ENCODE measurements at regions not wholly inside any gene's neighbourhood (a gene's known extent, or its start where the extent isn't known, plus 50 kb on each side); places are given as distances from the start of the nearest gene placed in this dataset.
"Not testable (repeated sequence)": the region's sequence is repeated elsewhere in the genome, so short reads cannot be mapped to it uniquely, and the experiment has no call there.

GRCh38 chr5:152736906-152737305 is 331.8 kb upstream of the NMUR2 start:
- DNase-seq, result no peak
- intact Hi-C loops (cut with DNase I), result no loop called here
- Histone ChIP-seq H3K4me3 (no peak overlapping the region), H3K27ac (no peak overlapping the region), H3K4me1 (no peaks in the 10 kb centered on the region), H3K36me3 (no peaks in the 10 kb centered on the region), H3K27me3 (no peaks in the 10 kb centered on the region), H3K9me3 (no peaks in the 10 kb centered on the region)
- WGBS, 2 donors, result 27 to 52% methylated on average over 2 to 4 of the region's 4 CpGs
- no peak for TF ChIP-seq POLR2A (IDR thresholded peaks at IDR 0.05)
- TF ChIP-seq, protein P1, sequence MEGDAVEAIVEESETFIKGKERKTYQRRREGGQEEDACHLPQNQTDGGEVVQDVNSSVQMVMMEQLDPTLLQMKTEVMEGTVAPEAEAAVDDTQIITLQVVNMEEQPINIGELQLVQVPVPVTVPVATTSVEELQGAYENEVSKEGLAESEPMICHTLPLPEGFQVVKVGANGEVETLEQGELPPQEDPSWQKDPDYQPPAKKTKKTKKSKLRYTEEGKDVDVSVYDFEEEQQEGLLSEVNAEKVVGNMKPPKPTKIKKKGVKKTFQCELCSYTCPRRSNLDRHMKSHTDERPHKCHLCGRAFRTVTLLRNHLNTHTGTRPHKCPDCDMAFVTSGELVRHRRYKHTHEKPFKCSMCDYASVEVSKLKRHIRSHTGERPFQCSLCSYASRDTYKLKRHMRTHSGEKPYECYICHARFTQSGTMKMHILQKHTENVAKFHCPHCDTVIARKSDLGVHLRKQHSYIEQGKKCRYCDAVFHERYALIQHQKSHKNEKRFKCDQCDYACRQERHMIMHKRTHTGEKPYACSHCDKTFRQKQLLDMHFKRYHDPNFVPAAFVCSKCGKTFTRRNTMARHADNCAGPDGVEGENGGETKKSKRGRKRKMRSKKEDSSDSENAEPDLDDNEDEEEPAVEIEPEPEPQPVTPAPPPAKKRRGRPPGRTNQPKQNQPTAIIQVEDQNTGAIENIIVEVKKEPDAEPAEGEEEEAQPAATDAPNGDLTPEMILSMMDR (IDR thresholded peaks at IDR 0.05), result no peak

GRCh38 chr5:152739916-152740315 is 334.8 kb upstream of the NMUR2 start:
- Histone ChIP-seq H3K9me3 (no peaks in the 10 kb centered on the region), H3K4me1 (no peaks in the 10 kb centered on the region), H3K27ac (no peak overlapping the region), H3K4me3 (no peak overlapping the region), H3K27me3 (no peaks in the 10 kb centered on the region), H3K36me3 (no peaks in the 10 kb centered on the region)
- intact Hi-C loops (cut with DNase I), result no loop called here
- DNase-seq, result no peak
- no peak for TF ChIP-seq POLR2A (IDR thresholded peaks at IDR 0.05)
- TF ChIP-seq, protein P1 (IDR thresholded peaks at IDR 0.05), result no peak

GRCh38 chr5:152741126-152741525 is 336.0 kb upstream of the NMUR2 start:
- H3K9me3 ChIP-seq; DNase-seq; H3K4me1 ChIP-seq; H3K36me3 ChIP-seq; H3K27me3 ChIP-seq; H3K27ac ChIP-seq; intact Hi-C loops (cut with DNase I); H3K4me3 ChIP-seq: not testable (repeated sequence)
- 67 to 86% methylated on average over 3 to 7 of the region's 10 CpGs for WGBS, 2 donors

GRCh38 chr5:152787709-152788217 is 382.7 kb upstream of the NMUR2 start:
- H3K36me3 ChIP-seq; intact Hi-C loops (cut with DNase I); H3K9me3 ChIP-seq; H3K4me1 ChIP-seq; DNase-seq; H3K27me3 ChIP-seq; H3K4me3 ChIP-seq: not testable (repeated sequence)
- WGBS, 2 donors, result 47 to 64% methylated on average over 4 to 5 of the region's 6 CpGs
- peak overlapping the region in 2 of 4 donors; percentile 48 to 52 for H3K27ac ChIP-seq

DNA sequence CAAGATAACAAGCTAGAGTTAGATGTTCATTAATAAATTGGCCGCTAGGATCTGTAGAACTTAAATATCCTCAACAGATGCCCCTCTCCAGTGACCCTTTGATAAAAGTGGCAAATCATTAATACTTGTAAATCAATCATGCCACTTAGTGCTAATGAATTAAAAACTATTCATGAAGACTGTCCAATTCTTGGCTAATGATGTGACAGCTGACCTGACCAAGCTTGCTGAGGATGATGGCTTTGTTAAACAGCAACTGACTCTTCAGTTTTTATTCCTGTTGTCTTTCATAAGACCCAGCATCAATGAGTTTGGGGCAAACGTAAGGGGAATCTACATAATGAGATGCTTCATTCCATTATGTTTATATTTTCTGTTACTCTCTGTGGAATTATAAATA is 396.8 kb upstream of the NMUR2 start:
- WGBS, 2 donors, result 50 to 70% methylated on average over 2 of the region's 2 CpGs
- H3K9me3 ChIP-seq, result no peaks in the 10 kb centered on the region

DNA sequence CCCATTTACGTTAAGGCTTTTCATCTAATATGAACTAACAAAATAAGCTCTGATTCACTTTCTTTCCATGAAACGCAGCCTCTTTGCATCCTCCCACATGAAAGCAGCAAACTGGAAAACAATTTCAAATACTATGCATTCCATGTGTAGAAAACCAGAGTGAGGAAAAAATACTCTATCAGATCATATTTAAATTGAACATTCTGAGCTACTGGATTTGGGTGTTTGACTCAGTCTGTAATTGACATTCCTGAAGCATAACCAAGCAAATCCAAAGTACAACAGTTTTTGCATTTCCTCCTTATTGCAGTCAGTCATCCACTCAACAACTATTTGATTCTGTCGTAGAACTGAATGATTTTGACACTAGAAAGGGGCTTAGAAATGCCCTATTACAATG is 399.1 kb upstream of the NMUR2 start:
- Histone ChIP-seq H3K4me1 (no peaks in the 10 kb centered on the region), H3K27ac (no peak overlapping the region), H3K27me3 (no peaks in the 10 kb centered on the region), H3K9me3 (no peaks in the 10 kb centered on the region), H3K36me3 (no peaks in the 10 kb centered on the region), H3K4me3 (no peak overlapping the region)
- DNase-seq, result no peak
- intact Hi-C loops (cut with DNase I), result no loop called here
- TF ChIP-seq, protein P1 (IDR thresholded peaks at IDR 0.05), result no peak
- no peak for TF ChIP-seq POLR2A (IDR thresholded peaks at IDR 0.05)
- WGBS, 2 donors, result 56 to 62% methylated on average over 3 of the region's 3 CpGs

More for the DNA sequence above, 396.8 kb upstream of the NMUR2 start:
- H3K4me3 ChIP-seq, result no peak overlapping the region
- no peaks in the 10 kb centered on the region for H3K4me1 ChIP-seq
- H3K27me3 ChIP-seq, result no peaks in the 10 kb centered on the region
- DNase-seq, result no peak
- intact Hi-C loops (cut with DNase I), result no loop called here
- no peak overlapping the region for H3K27ac ChIP-seq
- no peaks in the 10 kb centered on the region for H3K36me3 ChIP-seq
- TF ChIP-seq, protein P1 (IDR thresholded peaks at IDR 0.05), result no peak
- no peak for TF ChIP-seq POLR2A (IDR thresholded peaks at IDR 0.05)
